SK-N-SH treated with all-trans-retinoic acid at 6 μM for 48 hours (cell line): ENCODE measurements at regions not wholly inside any gene's neighbourhood (a gene's known extent, or its start where the extent isn't known, plus 50 kb on each side); places are given as distances from the start of the nearest gene placed in this dataset.

Source experiments
- ATAC-seq: fragments of 200-7000 bp; cut with Tn5 transposase; 3 replicates; pipeline ENCODE4 v1.9.1; 2020; ENCODE audit warnings: mild to moderate bottlenecking, moderate library complexity
- ARNTL ChIP-seq: fragments of 450-650 bp; formaldehyde crosslinking; IDR thresholded peaks from 2 replicates; pipeline ENCODE4 v1.5.0; 2020; ENCODE audit warnings: low read depth, mild to moderate bottlenecking, moderate library complexity, borderline replicate concordance
- BACH2 ChIP-seq: fragments of 250-450 bp; sonication (Bioruptor Pico); IDR thresholded peaks from 2 replicates; pipeline ENCODE4 v1.9.0; 2021; ENCODE audit warnings: mild to moderate bottlenecking, borderline replicate concordance
- CREB5 ChIP-seq: fragments of 250-450 bp; sonication (Bioruptor Pico); IDR thresholded peaks from 2 replicates; pipeline ENCODE4 v1.5.1; 2020; ENCODE audit warnings: low read depth, mild to moderate bottlenecking, moderate library complexity
- CSRNP3 ChIP-seq: fragments of 250-450 bp; sonication (Bioruptor Pico); IDR thresholded peaks from 2 replicates; pipeline ENCODE4 v1.5.1; 2021; ENCODE audit warnings: mild to moderate bottlenecking, moderate library complexity
- ESRRG ChIP-seq: fragments of 250-450 bp; sonication (Bioruptor Pico); IDR thresholded peaks from 2 replicates; pipeline ENCODE4 v1.6.1; 2021; ENCODE audit warnings: mild to moderate bottlenecking
- GLIS3 ChIP-seq: fragments of 250-450 bp; sonication (Bioruptor Pico); IDR thresholded peaks from 2 replicates; pipeline ENCODE4 v1.5.0; 2020; ENCODE audit warnings: mild to moderate bottlenecking, moderate library complexity
- ISL1 ChIP-seq: fragments of 250-450 bp; sonication (Bioruptor Pico); IDR thresholded peaks from 2 replicates; pipeline ENCODE4 v2.1.2; 2022; ENCODE audit warnings: mild to moderate bottlenecking, moderate library complexity
- OSR1 ChIP-seq: fragments of 250-450 bp; sonication (Bioruptor Pico); IDR thresholded peaks from 2 replicates; pipeline ENCODE4 v1.8.0; 2022; ENCODE audit warnings: moderate library complexity, mild to moderate bottlenecking, inconsistent platforms
- PATZ1 ChIP-seq: fragments of 250-450 bp; sonication (Bioruptor Pico); IDR thresholded peaks from 2 replicates; pipeline ENCODE4 v1.8.0; 2020; ENCODE audit warnings: mild to moderate bottlenecking, moderate library complexity, borderline replicate concordance
- POU6F1 ChIP-seq: fragments of 250-450 bp; sonication (Bioruptor Pico); IDR thresholded peaks from 2 replicates; pipeline ENCODE4 v1.8.0; 2021; ENCODE audit warnings: low read depth, mild to moderate bottlenecking, moderate library complexity, borderline replicate concordance
- SNAI2 ChIP-seq: fragments of 250-450 bp; sonication (Bioruptor Pico); IDR thresholded peaks from 2 replicates; pipeline ENCODE4 v1.5.0; 2020; ENCODE audit warnings: mild to moderate bottlenecking, moderate library complexity
- TCF4 ChIP-seq: fragments of 250-450 bp; sonication (Bioruptor Pico); IDR thresholded peaks from 2 replicates; pipeline ENCODE4 v1.8.0; 2021; ENCODE audit warnings: mild to moderate bottlenecking, moderate library complexity, borderline replicate concordance
- TSHZ2 ChIP-seq: fragments of 250-450 bp; sonication (Bioruptor Pico); IDR thresholded peaks from 2 replicates; pipeline ENCODE4 v1.5.0; 2020; ENCODE audit warnings: mild to moderate bottlenecking, moderate library complexity
- ZC3H10 ChIP-seq: fragments of 250-450 bp; sonication (Bioruptor Pico); IDR thresholded peaks from 2 replicates; pipeline ENCODE4 v1.5.1; 2021; ENCODE audit warnings: mild to moderate bottlenecking, moderate library complexity
- ZFP3 ChIP-seq: fragments of 250-450 bp; sonication (Bioruptor Pico); IDR thresholded peaks from 2 replicates; pipeline ENCODE4 v1.5.0; 2020; ENCODE audit warnings: mild to moderate bottlenecking, moderate library complexity
- ZFP30 ChIP-seq: fragments of 450-650 bp; formaldehyde crosslinking; IDR thresholded peaks from 2 replicates; pipeline ENCODE4 v1.5.0; 2022; ENCODE audit warnings: mild to moderate bottlenecking, moderate library complexity
- ZNF565 ChIP-seq: fragments of 450-650 bp; formaldehyde crosslinking; conservative IDR thresholded peaks from 2 replicates; pipeline ENCODE4 v1.5.0; 2020; ENCODE audit warnings: low read depth, mild to moderate bottlenecking, moderate library complexity
- ZNF70 ChIP-seq: fragments of 450-650 bp; formaldehyde crosslinking; IDR thresholded peaks from 2 replicates; pipeline ENCODE4 v1.5.0; 2020; ENCODE audit warnings: mild to moderate bottlenecking, moderate library complexity

GRCh38 chr12:90170740-90171139 lies 462.1 kb upstream of the ATP2B1 start (continued):
- no peak for TF ChIP-seq TSHZ2 (CRISPR knock-in tag)

GRCh38 chr12:90167518-90168208 lies 459.0 kb upstream of the ATP2B1 start:
- no peak for TF ChIP-seq ISL1 (CRISPR knock-in tag)
- TF ChIP-seq ZNF565 (CRISPR knock-in tag): no peak
- no peak for TF ChIP-seq PATZ1 (CRISPR knock-in tag)
- no peak for TF ChIP-seq ZFP3 (CRISPR knock-in tag)
- TF ChIP-seq TSHZ2 (CRISPR knock-in tag): no peak
- TF ChIP-seq OSR1 (CRISPR knock-in tag): no peak
- TF ChIP-seq ZC3H10 (CRISPR knock-in tag): no peak
- no peak for TF ChIP-seq CSRNP3 (CRISPR knock-in tag)
- no peak for TF ChIP-seq BACH2 (CRISPR knock-in tag)
- TF ChIP-seq ESRRG (CRISPR knock-in tag): no peak
- no peak for TF ChIP-seq ZNF70 (CRISPR knock-in tag)
- no peak for TF ChIP-seq POU6F1 (CRISPR knock-in tag)
- no peak for TF ChIP-seq ZFP30 (CRISPR knock-in tag)
- no peak for TF ChIP-seq SNAI2 (CRISPR knock-in tag)
- TF ChIP-seq TCF4: no peak
- no peak for TF ChIP-seq GLIS3 (CRISPR knock-in tag)
- no peak for ATAC-seq

GRCh38 chr12:90166671-90167070 lies 458.0 kb upstream of the ATP2B1 start:
- TF ChIP-seq TCF4: no peak
- TF ChIP-seq BACH2 (CRISPR knock-in tag): no peak
- TF ChIP-seq ARNTL (CRISPR knock-in tag): no peak
- no peak for TF ChIP-seq CREB5 (CRISPR knock-in tag)
- ATAC-seq: no peak
